ENCODE measurements at regions not wholly inside any gene's neighbourhood (a gene's known extent, or its start where the extent isn't known, plus 50 kb on each side); places are given as distances from the start of the nearest gene placed in this dataset.

GRCh38 chr18:41449612-41450011 lies 505.4 kb upstream of the PIK3C3 start:
- no peak for DNase-seq

- DNase-seq = no peak
These were observed 510.1 kb upstream of the PIK3C3 start for GRCh38 chr18:41444943-41445342.

GRCh38 chr18:41436772-41437171 lies 518.3 kb upstream of the PIK3C3 start:
- no peak for DNase-seq

- DNase-seq = no peak
These were observed 536.4 kb upstream of the PIK3C3 start for GRCh38 chr18:41418598-41418997.

GRCh38 chr18:41416044-41416443 lies 539.0 kb upstream of the PIK3C3 start:
- DNase-seq = no peak

- DNase-seq = no peak
These were observed 545.0 kb upstream of the PIK3C3 start for GRCh38 chr18:41410006-41410405.

GRCh38 chr18:41406834-41407233 lies 548.2 kb upstream of the PIK3C3 start:
- no peak for DNase-seq

- DNase-seq = no peak
These were observed 558.2 kb upstream of the PIK3C3 start for GRCh38 chr18:41396861-41397260.

GRCh38 chr18:41396211-41396610 lies 558.8 kb upstream of the PIK3C3 start:
- no peak for DNase-seq

GRCh38 chr18:41395695-41396094 lies 559.3 kb upstream of the PIK3C3 start:
- DNase-seq = no peak

- no peak for DNase-seq
These were observed 563.1 kb upstream of the PIK3C3 start for GRCh38 chr18:41391616-41392595.

- DNase-seq = no peak
These were observed 564.7 kb upstream of the PIK3C3 start for GRCh38 chr18:41390309-41390708.

GRCh38 chr18:41378598-41378997 lies 576.4 kb upstream of the PIK3C3 start:
- DNase-seq = no peak

- no peak for DNase-seq
These were observed 581.4 kb upstream of the PIK3C3 start for GRCh38 chr18:41373612-41374011.

GRCh38 chr18:41372046-41372665 lies 582.9 kb upstream of the PIK3C3 start:
- no peak for DNase-seq

GRCh38 chr18:41371156-41372045 lies 583.6 kb upstream of the PIK3C3 start:
- DNase-seq = no peak

GRCh38 chr18:41370740-41371139 lies 584.3 kb upstream of the PIK3C3 start:
- no peak for DNase-seq

- DNase-seq = no peak
These were observed 597.3 kb upstream of the PIK3C3 start for GRCh38 chr18:41357708-41358107.

GRCh38 chr18:41353777-41354528 lies 601.1 kb upstream of the PIK3C3 start:
- DNase-seq = no peak

GRCh38 chr18:41351430-41351829 lies 603.6 kb upstream of the PIK3C3 start:
- DNase-seq = no peak

- no peak for DNase-seq
These were observed 608.0 kb upstream of the PIK3C3 start for GRCh38 chr18:41347057-41347456.

- DNase-seq = no peak
These were observed 611.2 kb upstream of the PIK3C3 start for GRCh38 chr18:41343808-41344207.
